Jurkat, Clone E6-1 (cell line): ENCODE measurements at regions not wholly inside any gene's neighbourhood (a gene's known extent, or its start where the extent isn't known, plus 50 kb on each side); places are given as distances from the start of the nearest gene placed in this dataset.

Experiments
- DNase-seq: peaks from one replicate; pipeline ENCODE4 v3.0.0-alpha.2; 2011; ENCODE audit warnings: low read depth, low spot score
- H3K4me3 ChIP-seq: 2 replicates; pipeline ENCODE4 v1.5.1; 2011; ENCODE audit warnings: mild to moderate bottlenecking, low read length, control low read depth, moderate library complexity

DNA sequence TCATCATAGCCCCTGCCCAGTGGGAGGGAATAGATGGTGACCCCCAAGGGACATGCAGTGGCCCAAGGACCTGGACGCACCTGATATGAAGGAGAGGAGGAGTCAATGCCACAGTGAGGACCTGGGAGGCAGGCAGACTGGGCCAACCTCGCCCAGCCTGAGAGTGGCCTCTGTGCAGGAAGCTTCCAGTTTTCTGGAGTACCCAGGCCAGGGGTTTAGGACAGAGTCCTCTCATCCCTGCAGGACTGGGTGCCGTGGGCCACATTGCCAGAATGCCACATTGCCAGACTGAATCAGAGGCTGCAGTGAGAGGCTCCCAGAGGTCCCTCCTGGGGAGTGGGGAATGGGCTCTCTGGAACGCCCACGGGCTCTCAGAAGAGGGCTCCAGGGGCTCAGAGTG, 82.9 kb upstream of the VSTM2B start:
- DNase-seq, result no peak
- H3K4me3 ChIP-seq, result no peak overlapping the region

DNA sequence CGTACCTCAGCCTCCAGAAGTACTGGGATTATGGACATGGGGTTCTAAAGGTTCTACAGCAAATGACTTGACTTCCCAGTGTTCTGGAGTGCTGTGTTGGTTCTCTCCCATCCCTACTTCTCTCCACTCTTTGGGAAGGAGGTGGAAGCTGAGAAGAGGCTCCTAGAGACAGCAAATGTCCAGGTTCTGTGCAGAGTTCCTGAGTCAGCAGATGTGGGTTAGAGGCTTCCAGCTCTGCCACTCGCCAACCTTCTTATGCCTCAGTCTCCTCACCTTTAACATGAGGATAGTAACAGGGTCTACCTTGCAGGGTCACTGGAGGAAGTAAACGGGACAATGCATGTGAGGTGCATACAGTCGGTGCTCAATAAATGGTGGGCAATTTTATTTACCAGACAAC, 80.5 kb upstream of the VSTM2B start:
- H3K4me3 ChIP-seq, result no peak overlapping the region
- no peak for DNase-seq

DNA sequence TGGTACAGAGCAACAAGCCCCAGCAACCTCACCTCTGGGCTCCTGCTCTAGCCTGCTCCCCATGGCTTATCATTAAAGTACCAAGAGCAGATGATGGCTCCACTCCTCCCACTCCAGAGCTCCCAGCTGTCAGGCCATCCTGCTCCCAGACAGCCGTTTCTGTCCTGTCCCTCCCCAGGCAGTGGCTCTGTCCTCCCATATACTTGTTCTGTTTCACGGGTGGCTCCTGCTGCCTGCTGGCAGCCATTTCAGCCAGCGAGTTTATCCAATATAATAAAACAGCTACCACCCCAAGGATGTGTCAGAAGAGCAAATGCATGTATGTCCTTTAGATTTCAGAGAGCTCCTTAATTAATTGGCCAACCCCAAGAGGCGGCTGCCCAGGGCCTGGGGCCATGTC, 79.4 kb upstream of the VSTM2B start:
- DNase-seq, result no peak

DNA sequence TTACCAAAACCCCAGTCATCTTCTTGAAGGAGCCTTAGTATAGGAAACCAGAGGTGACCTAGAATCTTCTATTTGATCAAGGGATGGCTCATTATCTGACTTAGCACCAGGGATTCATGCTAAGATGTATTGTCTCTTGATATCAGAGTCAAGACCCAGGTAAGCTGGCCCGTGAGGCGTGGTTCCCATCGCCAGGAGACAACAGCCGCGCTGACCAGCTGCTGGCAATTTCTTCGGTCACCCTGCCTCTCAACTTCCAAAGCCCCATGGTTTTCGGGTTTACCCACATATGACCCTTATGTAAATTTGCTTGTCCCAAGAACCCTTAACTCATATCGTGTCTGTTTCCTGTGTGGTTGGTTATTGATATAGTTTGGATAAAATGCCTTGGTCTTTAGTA, 77.7 kb upstream of the VSTM2B start:
- DNase-seq, result no peak
- no peak overlapping the region for H3K4me3 ChIP-seq

More for the DNA sequence above, 79.4 kb upstream of the VSTM2B start:
- H3K4me3 ChIP-seq, result no peak overlapping the region

DNA sequence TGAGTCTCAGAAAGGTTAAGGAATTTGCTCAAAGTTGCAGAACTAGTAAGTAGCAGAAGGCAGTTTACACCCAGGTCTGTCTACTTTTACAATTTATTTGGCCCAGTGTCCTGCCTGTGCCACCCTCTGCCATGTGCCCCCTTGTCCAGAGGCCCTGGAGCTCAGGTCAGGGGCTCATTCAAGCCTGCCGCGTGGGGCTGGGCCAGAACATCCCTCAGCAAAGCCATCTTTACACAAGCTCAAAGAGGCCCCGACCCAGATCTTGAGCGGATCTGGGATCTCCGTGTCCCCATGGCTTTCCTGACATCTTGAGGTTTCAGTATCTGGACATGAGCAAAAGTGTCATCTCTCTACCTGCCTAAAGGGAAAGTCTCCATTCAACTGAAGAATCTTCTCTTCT, 76.4 kb upstream of the VSTM2B start:
- H3K4me3 ChIP-seq, result no peak overlapping the region
- no peak for DNase-seq

DNA sequence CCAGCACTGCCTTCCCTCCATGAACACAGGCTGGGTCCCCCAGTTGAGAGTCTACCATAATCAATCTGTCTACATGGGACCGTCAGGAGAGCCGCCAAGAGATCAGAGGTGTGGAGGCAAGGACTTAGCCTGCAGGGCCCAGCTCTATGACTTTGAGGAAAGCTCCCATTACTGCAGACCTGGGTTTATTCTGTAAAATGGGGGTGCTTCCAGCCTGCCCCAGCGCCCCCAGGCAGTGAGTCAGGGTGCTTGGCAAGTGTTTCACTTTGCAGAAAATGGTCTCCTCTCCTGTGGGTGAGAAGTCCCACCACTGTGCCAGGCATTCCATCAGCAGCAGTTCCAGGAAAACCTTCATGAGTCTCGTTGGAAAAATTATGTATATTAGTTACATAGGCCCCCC, 75.5 kb upstream of the VSTM2B start:
- no peak for DNase-seq
- no peak overlapping the region for H3K4me3 ChIP-seq

DNA sequence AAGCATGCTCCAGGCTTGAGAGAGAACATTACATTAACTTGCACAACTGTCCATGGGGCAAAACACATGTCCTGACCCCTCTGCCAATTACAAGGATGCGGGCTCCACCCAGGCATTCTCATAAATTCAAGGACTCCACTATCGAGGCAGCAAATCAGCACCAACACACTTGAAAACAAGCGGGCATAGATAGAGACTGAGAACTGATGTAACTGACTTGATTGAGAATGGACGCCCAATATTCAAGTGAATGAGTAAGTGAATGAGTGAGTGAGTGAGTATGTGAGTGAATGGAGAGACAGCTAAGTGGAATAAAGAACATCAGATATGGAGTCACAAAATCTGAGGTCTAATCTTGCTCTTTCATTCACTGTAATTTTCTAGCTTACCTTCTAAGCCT, 75.0 kb upstream of the VSTM2B start:
- DNase-seq, result no peak
- H3K4me3 ChIP-seq, result no peak overlapping the region

DNA sequence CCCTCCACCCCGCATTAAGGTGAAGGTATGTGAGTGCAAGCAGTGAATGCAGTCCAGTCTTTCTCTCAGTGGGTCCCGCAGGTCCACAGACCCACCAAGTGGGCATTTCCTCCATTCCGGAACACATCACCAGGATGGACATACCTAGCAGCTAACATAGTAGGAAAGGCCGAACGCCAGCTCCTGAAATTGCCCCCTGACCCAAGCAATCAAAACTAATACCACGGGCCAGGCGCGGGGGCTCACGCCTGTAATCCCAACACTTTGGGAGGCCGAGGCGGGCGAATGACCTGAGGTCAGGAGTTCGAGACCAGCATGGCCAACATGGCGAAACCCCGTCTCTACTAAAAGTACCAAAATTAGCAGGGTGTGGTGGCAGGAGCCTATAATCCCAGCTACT, 71.7 kb upstream of the VSTM2B start:
- DNase-seq, result no peak
- no peak overlapping the region for H3K4me3 ChIP-seq

DNA sequence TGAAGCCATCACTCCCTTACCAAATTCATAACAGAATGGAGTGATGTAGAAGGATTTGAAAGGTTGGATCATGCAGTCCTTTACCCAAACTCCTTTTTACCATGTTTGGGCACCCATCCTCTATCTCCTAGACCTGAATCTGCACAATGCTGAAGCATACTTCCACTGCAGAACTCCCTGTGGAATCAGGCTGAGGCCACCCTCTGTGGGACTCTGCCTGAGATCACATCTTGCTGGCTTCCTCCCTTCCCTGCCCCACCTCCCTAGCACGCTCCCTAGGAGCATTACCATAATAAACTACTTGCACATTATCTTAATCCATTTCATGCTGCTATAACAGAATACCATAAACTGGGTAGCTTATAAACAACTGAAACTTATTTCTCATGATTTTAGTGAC, 68.4 kb upstream of the VSTM2B start:
- H3K4me3 ChIP-seq, result no peak overlapping the region
- DNase-seq, result no peak

DNA sequence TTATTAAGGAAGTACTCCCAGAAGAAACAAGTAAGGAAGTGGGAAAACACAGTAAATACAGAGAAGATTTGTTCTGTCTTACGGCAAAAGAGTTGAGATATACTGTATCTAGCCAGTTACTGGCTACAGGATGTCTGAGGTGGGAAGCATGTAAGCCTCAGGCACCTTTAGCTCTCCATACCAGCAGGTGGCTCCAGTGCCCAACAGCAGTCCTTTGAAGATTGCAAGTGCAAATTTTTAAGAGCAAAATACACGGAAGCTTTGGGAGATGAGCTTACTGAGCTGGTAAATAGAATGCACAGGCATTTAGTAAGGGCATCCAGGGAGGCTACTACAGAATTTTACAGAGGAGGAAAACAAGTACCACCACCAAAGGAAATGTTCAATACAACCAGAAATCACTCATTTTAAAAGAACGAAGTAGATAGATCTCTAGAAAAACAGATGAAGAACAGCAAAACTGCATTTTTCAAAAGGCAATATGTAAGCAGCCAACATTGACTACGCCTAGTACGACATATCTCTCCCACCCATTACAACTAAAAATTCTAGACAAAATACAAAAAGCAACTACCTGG, 57.9 kb upstream of the VSTM2B start:
- H3K4me3 ChIP-seq, result no peak overlapping the region
- peak; percentile 44 for DNase-seq

DNA sequence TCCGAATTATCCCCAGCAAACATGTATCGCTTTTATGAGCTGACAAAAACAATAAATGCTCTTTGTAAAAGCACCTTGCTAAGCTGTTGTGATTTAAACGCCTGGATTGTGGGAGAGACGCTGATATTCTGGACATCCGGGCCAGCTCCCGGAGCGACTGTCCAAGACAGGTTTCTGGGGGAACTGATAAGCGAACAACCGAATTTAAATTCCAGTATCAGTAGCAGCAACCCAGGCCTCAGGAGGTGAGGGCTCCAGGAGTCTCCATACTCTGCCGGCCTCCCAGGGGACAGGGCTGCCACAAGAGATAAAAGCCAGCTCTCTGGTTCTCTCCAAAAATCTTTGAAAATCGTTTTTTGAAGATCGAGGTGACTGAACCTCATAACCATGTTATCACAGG, 50.3 kb upstream of the VSTM2B start:
- no peak for DNase-seq
- H3K4me3 ChIP-seq, result no peak overlapping the region
